ENCODE measurements at regions not wholly inside any gene's neighbourhood (a gene's known extent, or its start where the extent isn't known, plus 50 kb on each side); places are given as distances from the start of the nearest gene placed in this dataset.

- no peak for TF ChIP-seq CREB1 (IDR thresholded peaks at IDR 0.05; ENCODE audit: low read depth)
- TF ChIP-seq TCF12 (IDR thresholded peaks at IDR 0.05; ENCODE audit: low read depth), result no peak
- no peak for TF ChIP-seq CEBPB (IDR thresholded peaks at IDR 0.05)
- TF ChIP-seq MAX (IDR thresholded peaks at IDR 0.05), result no peak
- no peak for TF ChIP-seq USF1 (IDR thresholded peaks at IDR 0.05)
- TF ChIP-seq TAF1 (IDR thresholded peaks at IDR 0.05; ENCODE audit: low read depth), result no peak
- no peak for TF ChIP-seq FOXM1 (IDR thresholded peaks at IDR 0.05; ENCODE audit: borderline replicate concordance, low read depth)
- TF ChIP-seq EGR1 (IDR thresholded peaks at IDR 0.05), result no peak
- no peak for TF ChIP-seq ZBTB7A (IDR thresholded peaks at IDR 0.05; ENCODE audit: low read depth)
- TF ChIP-seq RAD21 (IDR thresholded peaks at IDR 0.05; ENCODE audit: low read depth), result no peak
- TF ChIP-seq EP300 (IDR thresholded peaks at IDR 0.05; ENCODE audit: borderline replicate concordance), result no peak
Measured at GRCh38 chr6:137793805-137794515, 73.1 kb upstream of the TNFAIP3 start.

GRCh38 chr6:137794516-137795201, 72.4 kb upstream of the TNFAIP3 start:
- no peak for TF ChIP-seq MAX (IDR thresholded peaks at IDR 0.05)
- TF ChIP-seq TAF1 (IDR thresholded peaks at IDR 0.05; ENCODE audit: low read depth), result no peak
- no peak for TF ChIP-seq RAD21 (IDR thresholded peaks at IDR 0.05; ENCODE audit: low read depth)
- TF ChIP-seq TCF12 (IDR thresholded peaks at IDR 0.05; ENCODE audit: low read depth), result no peak
- no peak for TF ChIP-seq USF1 (IDR thresholded peaks at IDR 0.05)

GRCh38 chr6:137795501-137795900, 71.6 kb upstream of the TNFAIP3 start:
- TF ChIP-seq NFIC (IDR thresholded peaks at IDR 0.05), result no peak
- no peak for TF ChIP-seq MAX (IDR thresholded peaks at IDR 0.05)
- no peak for TF ChIP-seq CREB1 (IDR thresholded peaks at IDR 0.05; ENCODE audit: low read depth)
- no peak for TF ChIP-seq FOXM1 (IDR thresholded peaks at IDR 0.05; ENCODE audit: borderline replicate concordance, low read depth)
- TF ChIP-seq EGR1 (IDR thresholded peaks at IDR 0.05), result no peak
- no peak for TF ChIP-seq RAD21 (IDR thresholded peaks at IDR 0.05; ENCODE audit: low read depth)
- no peak for TF ChIP-seq EP300 (IDR thresholded peaks at IDR 0.05; ENCODE audit: borderline replicate concordance)
- no peak for TF ChIP-seq TCF12 (IDR thresholded peaks at IDR 0.05; ENCODE audit: low read depth)
- TF ChIP-seq REST (IDR thresholded peaks at IDR 0.05; ENCODE audit: low read depth), result no peak
- TF ChIP-seq YY1 (IDR thresholded peaks at IDR 0.05; ENCODE audit: low read depth), result no peak
- TF ChIP-seq CEBPB (IDR thresholded peaks at IDR 0.05), result no peak
- no peak for TF ChIP-seq TAF1 (IDR thresholded peaks at IDR 0.05; ENCODE audit: low read depth)
- TF ChIP-seq USF1 (IDR thresholded peaks at IDR 0.05), result no peak
- no peak for TF ChIP-seq ZBTB7A (IDR thresholded peaks at IDR 0.05; ENCODE audit: low read depth)
- TF ChIP-seq TEAD4 (IDR thresholded peaks at IDR 0.05), result no peak

GRCh38 chr6:137798261-137798660, 68.8 kb upstream of the TNFAIP3 start:
- TF ChIP-seq YY1 (IDR thresholded peaks at IDR 0.05; ENCODE audit: low read depth) (no peak), USF1 (IDR thresholded peaks at IDR 0.05) (no peak), RAD21 (IDR thresholded peaks at IDR 0.05; ENCODE audit: low read depth) (no peak), TEAD4 (IDR thresholded peaks at IDR 0.05) (no peak), ZBTB7A (IDR thresholded peaks at IDR 0.05; ENCODE audit: low read depth) (no peak), MAX (IDR thresholded peaks at IDR 0.05) (no peak), FOXM1 (IDR thresholded peaks at IDR 0.05; ENCODE audit: borderline replicate concordance, low read depth) (no peak), NFIC (IDR thresholded peaks at IDR 0.05) (no peak), EP300 (IDR thresholded peaks at IDR 0.05; ENCODE audit: borderline replicate concordance) (no peak), EGR1 (IDR thresholded peaks at IDR 0.05) (no peak), REST (IDR thresholded peaks at IDR 0.05; ENCODE audit: low read depth) (no peak), TAF1 (IDR thresholded peaks at IDR 0.05; ENCODE audit: low read depth) (no peak), CREB1 (IDR thresholded peaks at IDR 0.05; ENCODE audit: low read depth) (no peak)
